H1 (cell line): ENCODE measurements at regions not wholly inside any gene's neighbourhood (a gene's known extent, or its start where the extent isn't known, plus 50 kb on each side); places are given as distances from the start of the nearest gene placed in this dataset.

ENCODE experiments used
- CTCF ChIA-PET: fragments of 300-600 bp; sonication (Branson Sonifier 250); formaldehyde crosslinking; loops from one replicate; lab custom pipeline; 2021; ENCODE audit not compliant: partially characterized antibody; lab: Charles Lee
- POLR2A ChIA-PET: fragments of 300-600 bp; sonication (Branson Sonifier 250); formaldehyde crosslinking; loops from one replicate; lab custom pipeline; 2021; ENCODE audit warnings: inconsistent platforms; ENCODE audit not compliant: partially characterized antibody; lab: Charles Lee
- DNase-seq, 2 experiments: peaks; one replicate each; pipeline versions ENCODE4 v3.0.0 to v3.0.0-alpha.2; 2010 to 2022; ENCODE audit warnings: low spot score in 2 of 2, low read depth in 1 of 2, mixed read lengths in 1 of 2
- FAIRE-seq: peaks from 2 replicates; lab custom pipeline; 2011; peaks lifted over from hg19 to GRCh38; lab: Jason Lieb, UNC
- H2AFZ ChIP-seq: 2 replicates; pipeline ENCODE4 v1.8.1; 2012; ENCODE audit warnings: low read length, inconsistent platforms
- H2AK5ac ChIP-seq: 2 replicates; pipeline ENCODE4 v1.6.1; 2013; ENCODE audit warnings: low read depth, low read length
- H2BK120ac ChIP-seq: replicated peaks from 2 replicates; pipeline ENCODE3; 2013; ENCODE audit warnings: low read depth, low read length, inconsistent platforms
- H2BK12ac ChIP-seq: 2 replicates; pipeline ENCODE4 v1.6.1; 2013; ENCODE audit warnings: low read depth, low read length
- H2BK15ac ChIP-seq: 2 replicates; pipeline ENCODE4 v1.6.1; 2013; ENCODE audit warnings: low read length
- H2BK20ac ChIP-seq: 2 replicates; pipeline ENCODE4 v1.6.1; 2013; ENCODE audit warnings: low read length
- H2BK5ac ChIP-seq: 2 replicates; pipeline ENCODE4 v1.6.1; 2013; ENCODE audit warnings: low read depth, low read length
- H3K14ac ChIP-seq: 2 replicates; pipeline ENCODE4 v1.6.1; 2013; ENCODE audit warnings: inconsistent platforms; ENCODE audit not compliant: insufficient read length
- H3K18ac ChIP-seq: 2 replicates; pipeline ENCODE4 v1.6.1; 2013; ENCODE audit warnings: low read length; ENCODE audit errors: extremely low read depth
- H3K23ac ChIP-seq: 2 replicates; pipeline ENCODE4 v1.6.1; 2013; ENCODE audit warnings: inconsistent platforms; ENCODE audit not compliant: insufficient read length
- H3K23me2 ChIP-seq: 2 replicates; pipeline ENCODE4 v1.6.1; 2013; ENCODE audit warnings: low read depth, low read length
- H3K27ac ChIP-seq: 2 replicates; pipeline ENCODE4 v1.6.1; 2011; ENCODE audit warnings: low read depth, low read length, inconsistent platforms
- H3K27me3 ChIP-seq, 4 experiments: replicated peaks in 1 of 4; 1 replicate in 1 of 4; 2 replicates in 3 of 4; pipeline versions ENCODE4 v1.6.1 to v1.8.1; 2011 to 2013; ENCODE audit warnings: low read length in 3 of 4, mild to moderate bottlenecking in 3 of 4, inconsistent platforms in 2 of 4, mixed read lengths in 2 of 4, moderate library complexity in 1 of 4; ENCODE audit not compliant: control insufficient read depth in 3 of 4, insufficient read depth in 3 of 4; ENCODE audit errors: extremely low read depth in 1 of 4
- H3K36me3 ChIP-seq, 4 experiments: 2 replicates each; pipeline versions ENCODE4 v1.6.1 to v1.8.1; 2011 to 2013; ENCODE audit warnings: mild to moderate bottlenecking in 4 of 4, low read length in 3 of 4, moderate library complexity in 2 of 4, control low read depth in 1 of 4, inconsistent platforms in 1 of 4; ENCODE audit not compliant: insufficient read depth in 4 of 4, control insufficient read depth in 2 of 4
- H3K4ac ChIP-seq: replicated peaks from 2 replicates; pipeline ENCODE3; 2013; ENCODE audit warnings: low read length, low read depth, mixed read lengths, inconsistent platforms; ENCODE audit not compliant: insufficient read length
- H3K4me1 ChIP-seq, 4 experiments: replicated peaks in 1 of 4; 1 replicate in 1 of 4; 2 replicates in 3 of 4; pipeline versions ENCODE4 v1.6.1 to v1.8.1; 2011 to 2013; ENCODE audit warnings: low read length in 3 of 4, inconsistent platforms in 2 of 4, mixed read lengths in 1 of 4; ENCODE audit not compliant: insufficient read depth in 4 of 4, control insufficient read depth in 3 of 4
- H3K4me2 ChIP-seq, 2 experiments: 2 replicates each; pipeline versions ENCODE4 v1.6.1 to v1.8.1; 2011 to 2013; ENCODE audit warnings: low read depth in 2 of 2, low read length in 2 of 2, control low read depth in 1 of 2, inconsistent platforms in 1 of 2, mild to moderate bottlenecking in 1 of 2; ENCODE audit not compliant: insufficient read depth in 1 of 2
- H3K4me3 ChIP-seq, 4 experiments: fragments of 200-600, 300-600 bp in 1 of 4; sonication (generic), shearing (Covaris generic), sonication (Bioruptor Twin) in 1 of 4; 2 replicates each; pipeline versions ENCODE4 v1.5.1 to v1.8.1; 2011 to 2016; ENCODE audit warnings: low read length in 4 of 4, low read depth in 3 of 4, control low read depth in 2 of 4, inconsistent platforms in 2 of 4, mild to moderate bottlenecking in 2 of 4, mixed read lengths in 1 of 4, moderate library complexity in 1 of 4; ENCODE audit not compliant: insufficient read depth in 2 of 4; ENCODE audit errors: extremely low read depth in 1 of 4
- H3K56ac ChIP-seq: replicated peaks from 2 replicates; pipeline ENCODE3; 2013; ENCODE audit warnings: low read depth, mild to moderate bottlenecking, mixed read lengths, low read length, inconsistent platforms; ENCODE audit not compliant: insufficient read length
- H3K79me1 ChIP-seq: 2 replicates; pipeline ENCODE4 v1.6.1; 2013; ENCODE audit warnings: low read depth, low read length, control low read depth
- H3K79me2 ChIP-seq, 2 experiments: 2 replicates each; pipeline versions ENCODE4 v1.6.1 to v1.8.1; 2012 to 2013; ENCODE audit warnings: low read length in 2 of 2, mild to moderate bottlenecking in 2 of 2, inconsistent platforms in 1 of 2; ENCODE audit not compliant: insufficient read depth in 2 of 2, control insufficient read depth in 1 of 2
- H3K9ac ChIP-seq, 4 experiments: replicated peaks in 1 of 4; 1 replicate in 1 of 4; 2 replicates in 3 of 4; pipeline versions ENCODE4 v1.6.1 to v1.8.1; 2011 to 2013; ENCODE audit warnings: low read depth in 3 of 4, low read length in 3 of 4, control low read depth in 2 of 4, mild to moderate bottlenecking in 2 of 4, moderate library complexity in 2 of 4, inconsistent platforms in 1 of 4; ENCODE audit errors: extremely low read depth in 1 of 4
- H3K9me3 ChIP-seq, 2 experiments: 2 replicates each; pipeline versions ENCODE4 v1.6.1 to v1.8.1; 2012 to 2013; ENCODE audit warnings: mild to moderate bottlenecking in 2 of 2, moderate library complexity in 2 of 2, control low read depth in 1 of 2, inconsistent platforms in 1 of 2, low read depth in 1 of 2, low read length in 1 of 2, mixed read lengths in 1 of 2; ENCODE audit not compliant: insufficient read depth in 2 of 2
- H4K20me1 ChIP-seq, 2 experiments: replicated peaks in 1 of 2; 2 replicates each; pipeline versions ENCODE3 to v1.8.1; 2011 to 2013; ENCODE audit warnings: inconsistent platforms in 2 of 2, low read length in 2 of 2, mild to moderate bottlenecking in 1 of 2; ENCODE audit not compliant: insufficient read depth in 2 of 2, control insufficient read depth in 1 of 2
- H4K5ac ChIP-seq: 2 replicates; pipeline ENCODE4 v1.6.1; 2013; ENCODE audit warnings: low read length, low read depth, mixed read lengths, inconsistent platforms; ENCODE audit not compliant: insufficient read length
- H4K8ac ChIP-seq: 2 replicates; pipeline ENCODE4 v1.8.0; 2013; ENCODE audit warnings: mild to moderate bottlenecking, moderate library complexity, low read length, inconsistent platforms; ENCODE audit not compliant: insufficient read depth; ENCODE audit errors: extremely low read depth
- H4K91ac ChIP-seq: replicated peaks from 2 replicates; pipeline ENCODE3; 2013; ENCODE audit warnings: low read length, mixed read lengths, inconsistent platforms; ENCODE audit not compliant: insufficient read length
- BACH1 ChIP-seq: IDR thresholded peaks from 2 replicates; pipeline ENCODE4 v1.6.1; 2012; ENCODE audit warnings: low read length, improper control_type of control experiment
- CEBPB ChIP-seq: IDR thresholded peaks from 2 replicates; pipeline ENCODE4 v1.6.1; 2012; ENCODE audit warnings: low read depth, low read length
- GTF2F1 ChIP-seq: IDR thresholded peaks from 2 replicates; pipeline ENCODE4 v1.6.1; 2012; ENCODE audit warnings: low read depth, low read length, improper control_type of control experiment, borderline replicate concordance
- PHF8 ChIP-seq: fragments of 200-600 bp; sonication (generic); conservative IDR thresholded peaks from 2 replicates; pipeline ENCODE4 v1.7.1; 2012; ENCODE audit warnings: low read depth, mild to moderate bottlenecking, inconsistent platforms, low read length, moderate library complexity
- RBBP5 ChIP-seq: IDR thresholded peaks from 2 replicates; pipeline ENCODE4 v1.7.1; 2012; ENCODE audit warnings: low read depth, mild to moderate bottlenecking, inconsistent platforms, low read length, moderate library complexity, borderline replicate concordance
- SIN3A ChIP-seq, 2 experiments: IDR thresholded peaks in 1 of 2; conservative IDR thresholded peaks in 1 of 2; 2 replicates each; pipeline ENCODE4 v1.6.1; 2011 to 2012; ENCODE audit warnings: low read length in 2 of 2, improper control_type of control experiment in 1 of 2, low read depth in 1 of 2, mild to moderate bottlenecking in 1 of 2
- SIX5 ChIP-seq: IDR thresholded peaks from 2 replicates; pipeline ENCODE4 v1.6.1; 2011; ENCODE audit warnings: mild to moderate bottlenecking, low read depth, low read length
- TCF12 ChIP-seq: IDR thresholded peaks from 2 replicates; pipeline ENCODE4 v1.6.1; 2011; ENCODE audit warnings: low read depth, mild to moderate bottlenecking, low read length
- TEAD4 ChIP-seq: IDR thresholded peaks from 2 replicates; pipeline ENCODE4 v1.6.1; 2012; ENCODE audit warnings: low read depth, low read length, inconsistent platforms, mixed read lengths
- WGBS, 2 experiments: shearing (Covaris generic) in 1 of 2; methylation state at CpG; one replicate each; pipeline versions ENCODE4 v1.1.6 to v1.1.7; 2013 to 2015; ENCODE audit warnings: low lambda C conversion rate in 2 of 2, mixed read lengths in 2 of 2, inconsistent platforms in 1 of 2, low coverage in 1 of 2, missing lambda C conversion rate in 1 of 2; ENCODE audit not compliant: insufficient replicate concordance in 2 of 2, insufficient coverage in 1 of 2, insufficient read length in 1 of 2; ENCODE audit errors: extremely low coverage in 1 of 2, missing lambda C conversion rate in 1 of 2; 5-methylcytosine and 5-hydroxymethylcytosine counted together
- TF ChIP-seq, protein P1 (sequence below): IDR thresholded peaks from 2 replicates; pipeline ENCODE4 v1.6.1; 2012; ENCODE audit warnings: low read length, inconsistent platforms
- TF ChIP-seq, protein P2 (sequence below): IDR thresholded peaks from 2 replicates; pipeline ENCODE4 v1.6.1; 2011; ENCODE audit warnings: low read depth, mild to moderate bottlenecking, low read length; ENCODE audit not compliant: insufficient read depth

DNA sequence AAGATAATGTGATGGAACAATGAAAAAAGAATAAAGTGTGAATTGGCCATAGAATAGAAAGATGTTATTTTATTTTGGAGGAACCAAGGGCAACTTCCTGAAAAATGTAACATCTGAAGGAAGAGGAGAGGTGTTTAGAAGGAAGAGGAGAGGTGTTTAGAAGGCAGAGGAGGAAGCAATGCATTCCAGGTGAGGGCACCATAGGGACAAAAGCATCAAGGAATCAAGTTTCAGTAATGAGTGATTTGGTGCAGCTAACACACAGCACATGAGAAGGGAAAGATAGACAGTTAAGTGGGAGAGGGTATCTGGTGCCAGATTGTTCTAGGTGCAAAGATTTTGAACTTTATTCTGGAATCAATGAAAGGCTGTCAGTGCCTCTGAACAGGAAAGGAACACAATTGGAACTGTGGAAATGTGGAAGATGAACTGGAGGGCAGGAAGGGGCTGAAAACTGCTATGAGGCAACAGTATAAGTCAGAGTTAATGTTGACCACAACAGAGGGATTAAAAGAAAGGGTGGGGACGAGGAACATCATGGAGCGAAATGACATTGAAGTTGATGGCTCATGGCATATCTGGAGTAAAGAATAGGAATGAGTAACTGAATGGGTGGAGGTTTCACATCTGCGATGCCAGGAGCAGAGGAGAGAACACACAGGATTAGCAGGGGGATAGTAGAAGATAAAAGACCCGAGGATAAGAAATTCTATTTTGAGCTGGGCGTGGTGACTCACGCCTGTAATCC, 326.6 kb downstream of the LRIG3 start:
- no peaks in the 10 kb centered on the region for H3K79me2 ChIP-seq
- no peak overlapping the region for H3K14ac ChIP-seq
- H4K5ac ChIP-seq: no peak overlapping the region
- DNase-seq (no peak), FAIRE-seq (no peak)
- no peak overlapping the region for H3K4me2 ChIP-seq
- no peak overlapping the region for H3K56ac ChIP-seq
- CTCF ChIA-PET: no interaction called here
- no peak overlapping the region for H4K91ac ChIP-seq
- no peak overlapping the region for H2BK12ac ChIP-seq
- H4K8ac ChIP-seq: no peak overlapping the region
- no peaks in the 10 kb centered on the region for H3K23me2 ChIP-seq
- H3K4me1 ChIP-seq: no peaks in the 10 kb centered on the region
- H3K9ac ChIP-seq: no peak overlapping the region
- H3K23ac ChIP-seq: no peak overlapping the region
- no peaks in the 10 kb centered on the region for H3K79me1 ChIP-seq
- no peak overlapping the region for H2BK20ac ChIP-seq
- no peaks in the 10 kb centered on the region for H4K20me1 ChIP-seq
- H3K4ac ChIP-seq: no peak overlapping the region
- H2BK120ac ChIP-seq: no peak overlapping the region
- no peaks in the 10 kb centered on the region for H3K27me3 ChIP-seq
- H3K4me3 ChIP-seq: no peak overlapping the region
- H2BK5ac ChIP-seq: no peak overlapping the region
- H3K36me3 ChIP-seq: no peaks in the 10 kb centered on the region
- no peak overlapping the region for H3K18ac ChIP-seq
- no peak overlapping the region for H2BK15ac ChIP-seq
- H2AFZ ChIP-seq: no peak overlapping the region
- 95% methylated on average over 6 of the region's 6 CpGs; no CpG with 5 or more reads in 1 of the 2 experiments for WGBS, 2 experiments
- H2AK5ac ChIP-seq: no peak overlapping the region
- H3K9me3 ChIP-seq: no peaks in the 10 kb centered on the region
- POLR2A ChIA-PET: no interaction called here
- no peak overlapping the region for H3K27ac ChIP-seq
- TF ChIP-seq SIN3A (conservative IDR thresholded peaks at IDR 0.05 in 1 of 2, IDR thresholded peaks at IDR 0.05 in 1 of 2; ENCODE audit: low read depth in 1 of 2, low read length in 2 of 2) (no peak), TCF12 (no peak), RBBP5 (no peak), TEAD4 (no peak), BACH1 (no peak), SIX5 (no peak), GTF2F1 (no peak), PHF8 (no peak), CEBPB (no peak)
- TF ChIP-seq, protein P1, sequence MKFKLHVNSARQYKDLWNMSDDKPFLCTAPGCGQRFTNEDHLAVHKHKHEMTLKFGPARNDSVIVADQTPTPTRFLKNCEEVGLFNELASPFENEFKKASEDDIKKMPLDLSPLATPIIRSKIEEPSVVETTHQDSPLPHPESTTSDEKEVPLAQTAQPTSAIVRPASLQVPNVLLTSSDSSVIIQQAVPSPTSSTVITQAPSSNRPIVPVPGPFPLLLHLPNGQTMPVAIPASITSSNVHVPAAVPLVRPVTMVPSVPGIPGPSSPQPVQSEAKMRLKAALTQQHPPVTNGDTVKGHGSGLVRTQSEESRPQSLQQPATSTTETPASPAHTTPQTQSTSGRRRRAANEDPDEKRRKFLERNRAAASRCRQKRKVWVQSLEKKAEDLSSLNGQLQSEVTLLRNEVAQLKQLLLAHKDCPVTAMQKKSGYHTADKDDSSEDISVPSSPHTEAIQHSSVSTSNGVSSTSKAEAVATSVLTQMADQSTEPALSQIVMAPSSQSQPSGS: no peak
- TF ChIP-seq, protein P2, sequence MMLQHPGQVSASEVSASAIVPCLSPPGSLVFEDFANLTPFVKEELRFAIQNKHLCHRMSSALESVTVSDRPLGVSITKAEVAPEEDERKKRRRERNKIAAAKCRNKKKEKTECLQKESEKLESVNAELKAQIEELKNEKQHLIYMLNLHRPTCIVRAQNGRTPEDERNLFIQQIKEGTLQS: no peak
